NOMO-1 treated with dmso at 0.1 percent for 144 hours (cell line): ENCODE measurements at regions not wholly inside any gene's neighbourhood (a gene's known extent, or its start where the extent isn't known, plus 50 kb on each side); places are given as distances from the start of the nearest gene placed in this dataset.
"Not testable (repeated sequence)": the region's sequence is repeated elsewhere in the genome, so short reads cannot be mapped to it uniquely, and the experiment has no call there.

Experiments
- DNase-seq: peaks from one replicate; lab custom pipeline; 2025; ENCODE audit not compliant: unreplicated experiment; lab: John Stamatoyannopoulos, UW

DNA sequence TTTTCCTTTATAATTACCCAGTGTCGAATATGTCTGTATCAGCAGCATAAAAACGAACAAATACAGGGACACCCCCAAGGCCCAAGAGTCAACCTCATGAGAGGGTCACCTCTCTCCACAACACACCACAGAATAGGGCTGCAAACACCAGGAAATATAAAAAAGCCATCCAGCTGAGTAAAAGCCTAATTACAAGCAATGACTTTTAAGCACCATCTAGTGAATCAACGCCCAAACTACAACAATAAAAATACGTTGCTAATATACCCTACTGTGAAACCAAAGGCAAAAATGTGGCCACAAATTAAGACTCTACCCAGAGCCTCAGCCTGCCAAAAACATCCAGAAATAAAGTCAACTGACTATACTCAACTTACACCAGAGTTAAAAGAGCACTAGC is 817.9 kb upstream of the NEGR1 start:
- DNase-seq = no peak

DNA sequence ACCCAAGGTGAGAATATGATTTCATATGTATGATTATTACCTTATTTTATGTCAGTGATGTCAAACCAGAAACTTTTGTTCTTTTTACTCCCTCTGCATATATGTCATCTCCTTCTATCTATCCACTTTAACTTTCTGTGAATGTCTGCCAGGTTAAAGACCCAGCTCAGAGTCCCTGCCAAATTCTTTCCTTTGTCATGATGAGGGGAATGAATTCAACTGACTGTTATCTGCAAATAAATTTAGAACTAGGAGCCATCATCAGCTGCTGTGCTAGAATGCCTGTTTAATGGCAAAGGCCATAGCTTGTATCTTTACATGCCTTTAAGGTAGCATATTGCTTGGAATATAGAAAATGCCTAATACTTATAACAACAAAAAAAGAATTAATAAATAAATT is 815.6 kb upstream of the NEGR1 start:
- no peak for DNase-seq

DNA sequence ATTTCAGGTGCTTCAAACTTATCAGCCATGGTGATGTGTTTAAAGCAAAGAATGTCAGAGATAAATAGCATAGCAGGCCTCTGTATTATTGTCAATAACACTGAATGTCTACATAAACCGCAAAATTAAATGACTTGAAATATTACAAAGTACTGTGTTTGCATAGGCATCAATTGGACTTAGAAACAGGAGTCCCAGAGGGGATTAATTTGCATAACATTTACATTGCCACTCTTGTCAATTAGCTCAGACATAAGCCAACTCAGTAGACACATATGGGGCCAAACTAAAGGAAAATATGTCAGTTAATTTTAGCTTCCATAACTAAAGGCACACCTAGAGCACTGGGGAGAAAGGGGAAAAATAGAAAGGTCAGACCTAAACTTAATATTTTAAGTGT is 814.5 kb upstream of the NEGR1 start:
- DNase-seq = no peak

DNA sequence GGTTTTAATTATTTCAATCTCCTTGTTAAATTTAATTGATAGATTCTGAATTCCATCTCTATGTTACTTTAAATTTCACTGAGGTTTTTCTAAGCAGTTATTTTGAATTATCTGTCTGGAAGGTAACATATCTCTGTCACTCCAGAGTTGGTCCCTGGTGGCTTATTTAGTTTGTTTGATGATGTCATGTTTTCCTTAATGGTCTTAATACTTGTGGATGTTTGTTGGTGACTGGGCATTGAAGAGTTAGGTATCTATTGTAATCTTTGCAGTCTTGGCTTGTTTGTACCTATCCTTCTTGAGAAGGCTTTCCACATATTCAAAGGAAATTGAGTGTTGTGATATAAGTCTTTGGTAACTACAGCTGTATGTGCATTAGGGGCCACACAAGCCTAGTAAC is 810.0 kb upstream of the NEGR1 start:
- DNase-seq = no peak

DNA sequence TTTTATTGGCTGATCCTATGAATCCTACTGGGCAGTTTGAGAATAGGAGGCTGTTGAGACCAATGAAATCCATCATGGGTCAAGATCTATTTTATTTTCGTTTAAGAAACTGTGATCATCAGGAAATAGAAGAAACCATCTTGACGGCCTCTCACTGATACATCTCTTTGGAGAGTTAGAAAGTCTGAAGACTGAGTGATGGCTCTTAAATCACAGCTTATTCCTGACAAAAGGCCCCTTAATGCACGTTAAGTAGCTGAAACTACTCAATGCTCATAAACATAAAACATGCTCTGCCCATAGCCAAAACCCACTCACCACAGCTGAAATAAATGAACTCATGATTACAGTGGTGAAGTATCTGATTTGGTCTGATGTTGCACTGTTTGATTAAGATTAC is 784.5 kb upstream of the NEGR1 start:
- no peak for DNase-seq

DNA sequence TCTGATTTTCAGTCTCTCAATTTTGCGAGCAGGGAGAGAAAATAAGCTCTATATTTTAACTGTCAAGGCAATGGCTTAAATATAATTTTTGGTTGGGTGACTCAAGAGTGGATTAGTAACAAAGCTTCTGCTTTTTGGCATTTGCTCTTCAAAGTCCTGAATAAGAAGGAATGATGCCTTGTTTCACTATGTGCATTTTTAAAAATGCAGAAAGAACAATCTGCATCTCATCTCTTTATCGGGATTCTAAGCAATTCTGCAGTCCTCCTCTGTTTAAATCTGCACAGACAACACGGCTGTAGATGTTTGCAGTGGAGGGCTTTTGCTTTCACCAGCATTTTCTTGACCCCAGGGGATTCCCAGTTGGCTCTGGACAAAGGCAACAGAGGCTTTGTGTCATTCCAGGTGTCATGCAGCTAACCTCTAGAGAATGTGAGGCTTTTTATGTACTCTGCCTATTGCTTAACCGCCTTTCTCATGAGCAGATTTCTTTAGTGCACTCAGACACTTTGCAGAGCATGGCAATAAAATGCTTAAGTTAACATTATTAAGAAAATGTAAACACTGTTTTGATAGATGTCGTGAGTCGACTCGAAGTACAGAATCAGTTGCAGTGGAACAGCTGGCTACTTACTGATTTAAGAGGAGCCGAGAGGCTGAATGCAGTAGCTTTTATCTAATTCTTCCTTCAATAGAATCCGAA is 783.2 kb upstream of the NEGR1 start:
- no peak for DNase-seq

DNA sequence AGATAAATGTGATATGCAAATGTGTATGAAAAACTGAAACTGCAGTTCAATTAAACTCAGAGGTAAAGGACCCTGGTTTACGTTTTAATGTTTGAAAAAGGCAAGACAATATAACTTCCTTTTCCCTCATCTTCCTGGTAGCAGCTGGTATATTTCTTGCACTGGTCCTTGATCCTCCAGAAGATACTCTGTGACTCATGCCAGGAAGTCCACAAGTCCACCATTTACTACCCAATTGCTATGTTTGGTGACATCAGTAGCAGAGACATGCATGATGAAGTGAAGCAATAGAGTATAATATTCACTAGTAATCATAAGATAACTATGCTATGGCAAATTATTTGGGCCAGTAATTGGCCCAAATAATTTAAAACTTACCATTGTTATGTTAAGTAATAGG is 774.5 kb upstream of the NEGR1 start:
- DNase-seq = no peak

DNA sequence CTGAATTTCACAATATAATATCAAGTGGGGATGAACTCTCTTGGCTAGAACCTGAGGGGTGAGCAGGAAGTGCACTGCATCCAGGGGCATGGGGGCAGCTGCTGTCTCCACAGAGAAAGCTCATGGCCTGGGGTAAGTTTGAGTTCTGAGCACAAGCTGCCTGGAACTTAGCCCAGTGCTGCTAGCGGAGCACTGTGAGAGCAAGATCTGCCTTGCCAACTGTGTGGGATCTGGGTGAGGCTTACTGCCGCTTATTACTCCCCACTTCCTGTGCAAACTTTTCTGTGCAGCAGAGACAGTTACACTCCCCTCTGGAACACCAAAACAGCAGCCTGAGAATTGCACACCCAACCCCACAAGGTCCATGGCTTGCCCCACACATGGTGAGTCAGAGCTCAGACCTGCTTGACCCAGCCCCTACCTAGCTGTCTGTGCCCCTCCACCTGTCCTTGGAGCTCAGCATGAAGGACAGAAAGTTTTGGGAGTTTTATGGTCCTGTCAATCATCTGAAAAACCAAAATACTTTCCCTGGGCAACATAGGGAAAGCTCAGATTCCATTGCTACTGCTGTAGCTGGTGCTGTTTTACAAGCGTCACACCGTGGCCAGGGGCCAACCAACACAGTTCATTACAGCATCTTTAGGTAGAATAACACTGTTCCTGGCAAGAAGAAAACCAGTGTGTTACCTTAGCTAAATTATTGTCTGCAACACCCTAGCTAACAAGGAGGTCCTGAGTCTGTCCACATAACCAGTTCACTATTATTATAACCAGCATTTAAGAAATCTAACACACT is 762.1 kb upstream of the NEGR1 start:
- no peak for DNase-seq

DNA sequence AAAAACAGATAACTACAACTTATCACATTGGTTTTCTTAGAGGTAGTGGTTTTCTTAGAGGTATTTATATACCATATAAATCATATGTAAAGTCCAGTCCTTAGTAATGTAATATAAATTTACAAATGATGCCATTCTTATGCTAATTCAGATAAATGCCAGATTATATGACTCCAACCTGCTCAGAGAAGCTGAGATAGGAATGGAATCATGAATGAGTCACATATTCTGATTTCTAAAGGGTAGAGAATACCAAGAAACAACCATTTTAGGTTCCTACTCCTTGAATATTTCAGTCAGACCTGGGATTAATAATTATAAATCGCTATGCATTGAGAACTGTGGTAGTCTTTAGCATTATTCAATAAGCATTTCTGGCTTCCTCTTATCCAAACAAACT is 760.1 kb upstream of the NEGR1 start:
- no peak for DNase-seq

DNA sequence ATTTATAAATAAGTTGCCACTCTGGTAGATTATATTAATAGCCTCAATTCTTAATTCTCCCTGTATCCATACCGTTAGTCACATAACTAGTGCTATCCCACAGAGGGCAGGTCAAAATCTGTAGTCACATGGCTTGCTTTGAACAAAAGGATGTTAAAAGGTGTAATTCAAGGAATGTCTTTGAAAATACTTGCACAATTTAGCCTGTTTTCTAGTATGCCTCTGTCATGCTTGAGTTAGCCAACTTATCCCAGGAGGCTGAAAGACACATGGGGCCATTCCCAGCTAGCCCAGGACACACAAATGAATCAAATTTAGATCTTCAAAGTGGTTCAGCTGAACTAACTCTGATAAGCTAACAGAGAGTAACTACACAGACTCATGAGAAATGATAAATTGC is 758.5 kb upstream of the NEGR1 start:
- no peak for DNase-seq

DNA sequence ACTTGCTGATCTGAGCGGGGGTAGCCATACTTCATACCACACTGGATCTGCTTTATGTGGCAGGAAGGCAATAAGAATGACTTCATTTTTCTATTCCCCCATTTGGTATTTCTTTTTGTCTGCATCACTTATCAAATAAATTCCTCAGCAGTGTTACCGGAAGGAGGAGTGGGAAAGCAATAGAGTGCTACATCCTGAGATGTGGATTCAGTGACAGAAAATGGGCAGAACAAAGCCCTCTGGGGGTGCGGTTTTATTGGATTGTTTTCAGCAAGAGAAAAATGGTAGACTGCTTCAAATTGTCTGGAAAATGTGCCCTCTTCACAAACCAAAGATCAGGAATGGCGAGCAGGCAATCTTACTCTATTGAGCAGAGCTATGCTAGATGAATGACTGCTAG is 751.9 kb upstream of the NEGR1 start:
- DNase-seq = no peak

DNA sequence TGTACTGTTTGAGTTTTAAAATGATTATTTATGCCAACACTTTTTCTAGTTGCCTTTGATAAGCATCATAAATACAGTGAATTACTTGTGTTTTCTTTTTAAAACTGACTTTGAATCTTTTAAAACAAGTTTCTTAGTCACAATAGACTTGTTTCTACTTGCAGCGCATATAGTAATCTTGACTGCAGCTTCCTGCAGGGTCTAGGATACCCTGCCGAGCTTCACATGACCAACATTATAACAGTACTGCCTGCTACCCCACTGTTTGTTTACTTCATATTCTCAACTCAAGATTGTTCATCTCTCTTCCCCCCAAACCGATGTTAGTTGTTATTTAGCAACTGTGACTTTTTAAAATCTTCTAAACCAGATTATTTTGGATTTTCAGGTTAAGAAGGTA is 751.3 kb upstream of the NEGR1 start:
- DNase-seq = no peak

DNA sequence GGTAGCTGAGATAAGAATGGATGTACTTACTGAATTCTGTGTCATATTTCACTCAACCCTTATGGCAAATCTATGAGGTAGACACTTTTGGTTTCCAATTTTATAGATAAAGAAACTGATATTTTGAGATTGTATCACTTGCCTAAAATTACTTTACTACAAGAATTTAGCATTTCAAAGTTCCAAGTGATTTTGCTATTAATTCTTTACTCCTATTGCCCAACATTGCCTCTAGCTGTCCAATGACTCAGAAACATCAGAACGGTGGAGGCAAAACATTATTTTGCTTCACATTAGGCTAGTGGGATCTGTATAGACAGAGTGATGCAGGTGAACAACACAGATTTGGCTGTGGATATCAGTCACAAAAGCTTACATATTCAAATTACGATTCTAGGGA is 747.2 kb upstream of the NEGR1 start:
- DNase-seq = no peak

DNA sequence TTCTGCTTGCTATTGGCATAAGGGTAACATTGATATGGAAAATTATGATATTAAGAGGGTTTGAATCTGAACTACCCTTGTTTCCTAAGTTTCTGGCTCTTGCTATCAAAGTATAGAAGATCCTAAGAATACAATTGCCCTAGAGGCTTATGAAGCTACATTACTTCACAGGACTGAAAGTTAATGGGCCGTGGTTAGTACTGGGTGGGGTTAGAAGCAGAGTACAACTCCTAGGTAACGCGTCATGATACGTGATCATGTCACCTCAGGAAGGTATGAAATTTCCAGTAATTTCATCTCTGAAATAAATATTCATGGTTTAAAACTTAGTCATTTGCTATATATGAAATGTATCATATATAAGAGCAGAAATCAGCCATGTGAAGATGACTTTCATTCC is 743.8 kb upstream of the NEGR1 start:
- DNase-seq = no peak

DNA sequence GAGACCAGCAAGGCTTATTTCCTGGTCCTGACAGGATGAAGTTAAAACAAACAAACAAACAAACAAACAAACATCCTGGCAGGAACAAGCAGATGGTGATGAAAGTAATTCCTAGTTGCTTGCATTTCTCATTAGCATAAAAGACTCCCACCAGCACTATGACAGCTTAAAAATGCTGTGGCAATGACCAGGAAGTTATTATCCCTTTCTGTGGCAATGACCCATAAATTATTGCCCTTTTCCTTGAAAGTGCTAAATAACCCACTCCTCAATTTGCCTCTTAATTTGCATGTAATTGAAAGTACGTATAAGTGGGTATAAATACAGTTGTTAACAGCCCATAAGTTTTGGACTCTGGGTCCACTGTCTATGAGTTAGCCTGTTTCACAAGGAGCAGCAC is 727.6 kb upstream of the NEGR1 start:
- DNase-seq = no peak

DNA sequence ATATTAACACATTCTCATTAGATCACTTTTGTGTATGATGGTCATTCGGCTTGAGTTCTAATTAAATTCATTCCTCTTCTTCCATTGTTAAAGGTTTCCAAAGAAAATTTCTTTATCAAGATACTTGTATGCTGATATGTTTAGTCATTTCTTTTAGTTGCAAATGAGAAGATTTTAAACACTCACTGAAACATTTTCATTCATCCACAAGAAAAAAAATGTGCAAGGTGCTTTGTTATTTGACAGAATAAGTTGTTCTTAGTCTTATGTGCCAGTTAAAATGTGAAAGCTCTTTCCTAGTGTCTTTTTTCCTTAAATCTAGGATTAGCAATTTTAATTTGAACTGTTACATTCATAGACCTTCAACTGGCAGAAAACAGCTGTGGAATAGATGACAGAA is 727.0 kb upstream of the NEGR1 start:
- no peak for DNase-seq

DNA sequence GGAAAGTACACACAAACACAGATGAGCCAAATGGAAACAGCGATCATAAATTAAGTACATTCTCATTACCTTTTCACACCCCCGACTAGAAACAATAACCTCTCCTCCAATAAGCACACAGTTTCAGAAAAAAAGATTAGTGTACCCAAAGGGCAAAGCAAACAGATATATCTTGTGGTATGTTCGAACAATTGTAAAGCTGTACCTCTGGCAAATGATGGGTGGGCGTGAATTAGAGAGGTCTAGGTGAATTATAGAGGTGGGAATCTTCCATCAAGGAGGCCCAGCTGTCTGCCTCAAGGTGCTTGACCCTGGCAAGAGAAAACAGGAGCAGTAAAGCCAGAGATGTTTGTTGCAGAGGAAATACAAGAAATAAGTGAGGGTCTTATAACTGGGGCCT is 715.3 kb upstream of the NEGR1 start:
- no peak for DNase-seq

DNA sequence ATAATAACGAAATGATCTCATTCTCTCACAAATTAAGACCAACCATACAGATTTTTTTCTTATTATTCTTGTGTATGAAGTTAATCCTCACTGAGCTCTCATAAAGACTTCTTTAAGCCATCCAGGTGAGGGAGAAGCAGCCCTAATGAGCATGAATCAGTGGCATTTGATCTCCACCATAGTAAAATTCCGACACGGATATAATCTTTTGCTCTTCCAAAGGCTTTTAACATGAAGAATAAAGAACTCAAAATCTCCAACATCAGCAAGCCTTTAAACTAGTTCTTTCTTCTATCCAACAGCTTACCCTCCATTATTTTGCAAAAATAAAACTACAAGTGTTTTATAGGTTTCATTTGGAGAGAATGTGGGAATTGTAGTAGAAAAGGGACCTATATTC is 714.7 kb upstream of the NEGR1 start:
- no peak for DNase-seq

DNA sequence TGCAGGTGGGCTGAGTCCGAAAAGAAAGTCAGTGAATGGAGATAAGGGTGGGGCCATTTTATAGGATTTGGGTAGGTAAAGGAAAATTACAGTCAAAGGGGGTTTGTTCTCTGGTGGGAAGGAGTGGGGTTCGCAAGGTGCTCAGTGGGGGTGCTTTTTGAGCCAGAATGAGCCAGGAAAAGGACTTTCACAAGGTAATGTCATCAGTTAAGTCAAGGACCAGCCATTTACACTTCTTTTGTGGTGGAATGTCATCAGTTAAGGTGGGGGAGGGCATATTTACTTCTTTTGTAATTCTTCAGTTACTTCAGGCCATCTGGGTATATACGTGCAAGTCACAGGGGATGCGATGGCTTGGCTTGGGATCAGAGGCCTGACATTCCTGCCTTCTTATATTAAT is 705.5 kb upstream of the NEGR1 start:
- not testable (repeated sequence) for DNase-seq

DNA sequence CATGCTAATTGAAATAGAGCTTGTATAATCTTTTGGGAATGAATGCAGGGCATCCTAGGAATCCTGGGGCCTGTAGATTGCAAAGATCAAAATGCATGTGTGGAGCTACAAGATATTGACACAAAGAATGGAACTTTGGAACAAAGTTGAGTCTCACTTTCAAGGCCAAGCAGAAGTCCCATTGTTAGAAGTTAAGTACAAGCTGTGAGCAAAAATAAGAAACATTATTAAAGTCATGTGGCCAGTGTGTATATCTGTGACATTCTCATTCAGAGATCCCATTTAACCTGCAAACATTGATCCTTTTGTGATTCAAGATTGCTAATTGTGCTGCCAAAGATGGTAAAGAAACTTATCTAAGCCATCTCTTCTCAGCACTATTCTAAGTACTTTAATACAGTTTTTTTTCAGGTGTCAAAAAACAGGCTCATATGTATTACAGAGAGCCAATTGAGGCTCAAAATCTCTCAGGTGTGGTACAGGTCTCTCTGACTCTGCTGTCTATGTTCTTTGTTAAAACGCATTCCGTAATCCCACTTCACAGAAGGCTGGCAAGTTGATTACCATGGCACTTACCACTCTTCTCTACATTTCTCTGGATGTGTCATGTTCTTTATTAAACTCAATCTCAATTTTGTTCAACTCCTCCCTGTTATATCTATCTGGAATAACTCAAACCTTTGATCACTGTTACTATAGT is 704.4 kb upstream of the NEGR1 start:
- no peak for DNase-seq

DNA sequence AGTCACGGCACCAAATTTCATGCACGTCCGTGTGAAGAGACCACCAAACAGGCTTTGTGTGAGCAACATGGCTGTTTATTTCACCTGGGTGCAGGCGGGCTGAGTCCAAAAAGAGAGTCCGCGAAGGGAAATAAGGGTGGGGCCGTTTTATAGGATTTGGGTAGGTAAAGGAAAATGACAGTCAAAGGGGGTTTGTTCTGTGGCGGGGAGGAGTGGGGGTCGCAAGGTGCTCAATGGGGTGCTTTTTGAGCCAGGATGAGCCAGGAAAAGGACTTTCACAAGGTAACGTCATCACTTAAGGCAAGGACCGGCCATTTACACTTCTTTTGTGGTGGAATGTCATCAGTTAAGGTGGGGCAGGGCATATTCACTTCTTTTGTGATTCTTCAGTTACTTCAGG is 702.7 kb upstream of the NEGR1 start:
- not testable (repeated sequence) for DNase-seq

DNA sequence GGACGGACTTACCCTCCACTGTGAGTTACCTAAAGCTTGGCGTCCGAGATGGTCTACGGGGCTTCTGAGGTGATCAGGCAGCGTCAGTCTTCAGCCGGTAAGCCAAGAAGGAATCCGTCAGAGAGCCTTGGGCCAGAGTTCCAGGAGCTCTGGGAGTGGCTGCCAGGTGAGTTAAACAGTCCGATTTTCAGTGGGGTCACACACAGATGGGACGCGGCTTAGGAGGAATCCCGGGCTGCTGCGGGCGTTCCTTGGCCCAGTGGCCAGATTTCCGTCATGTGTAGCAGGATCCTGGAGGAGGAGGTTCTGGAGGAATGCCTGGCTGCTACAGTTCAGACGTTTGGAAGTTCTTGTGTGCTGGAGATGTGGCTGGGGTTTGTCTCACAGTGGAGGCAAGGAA is 700.7 kb upstream of the NEGR1 start:
- not testable (repeated sequence) for DNase-seq
